ENCODE measurements at regions not wholly inside any gene's neighbourhood (a gene's known extent, or its start where the extent isn't known, plus 50 kb on each side); places are given as distances from the start of the nearest gene placed in this dataset.

DNA sequence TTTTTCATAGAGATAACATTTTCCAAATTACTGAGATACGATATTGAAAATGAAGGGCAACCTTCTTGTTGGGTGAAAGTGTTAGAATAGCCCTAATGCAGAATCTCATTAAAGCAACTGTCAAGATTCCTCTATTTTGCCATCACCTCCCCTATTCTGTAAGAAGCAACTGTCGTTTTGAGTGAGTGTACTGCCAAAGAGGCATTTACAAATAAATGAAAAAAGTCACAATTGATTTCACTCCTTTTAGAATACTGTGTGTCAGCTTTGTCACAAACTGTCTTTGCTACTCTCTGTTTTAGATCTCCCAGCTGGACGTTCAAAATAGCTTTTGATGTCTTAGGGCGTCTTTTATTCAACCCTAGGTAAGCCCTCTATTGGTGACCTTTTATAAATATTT lies 322.8 kb upstream of the NAALADL2 start:
- Histone ChIP-seq H3K9me3 (ENCODE audit: control insufficient read depth in 4 of 4, low read length in 3 of 4) (no peaks in the 10 kb centered on the region), H3K4me1 (ENCODE audit: control insufficient read depth in 4 of 4, insufficient read depth in 4 of 4, low read length in 3 of 4) (peaks cover 2 to 15% (median 11%) of the 10 kb centered on the region in 4 donors), H3K9ac (ENCODE audit: low read depth in 1 of 2, low read length in 2 of 2) (no peak overlapping the region), H3K27me3 (ENCODE audit: control insufficient read depth in 4 of 4, insufficient read depth in 4 of 4, low read length in 3 of 4) (no peaks in the 10 kb centered on the region), H3K27ac (ENCODE audit: low read depth in 1 of 2, low read length in 2 of 2) (no peak overlapping the region), H3K4me3 (ENCODE audit: low read depth in 1 of 3, low read length in 3 of 3) (no peak overlapping the region), H3K36me3 (ENCODE audit: control insufficient read depth in 4 of 4, insufficient read depth in 3 of 4, low read depth in 1 of 4, low read length in 3 of 4) (no peaks in the 10 kb centered on the region)
- TF ChIP-seq CTCF (IDR thresholded peaks at IDR 0.05; ENCODE audit: low read depth, low read length, missing input control) = no peak
- no peak for TF ChIP-seq RXRA (IDR thresholded peaks at IDR 0.05)
- no peak for TF ChIP-seq REST (IDR thresholded peaks at IDR 0.05)
- no peak for DNase-seq (ENCODE audit: low spot score)
- 67% methylated on average over 4 of the region's 4 CpGs for WGBS

DNA sequence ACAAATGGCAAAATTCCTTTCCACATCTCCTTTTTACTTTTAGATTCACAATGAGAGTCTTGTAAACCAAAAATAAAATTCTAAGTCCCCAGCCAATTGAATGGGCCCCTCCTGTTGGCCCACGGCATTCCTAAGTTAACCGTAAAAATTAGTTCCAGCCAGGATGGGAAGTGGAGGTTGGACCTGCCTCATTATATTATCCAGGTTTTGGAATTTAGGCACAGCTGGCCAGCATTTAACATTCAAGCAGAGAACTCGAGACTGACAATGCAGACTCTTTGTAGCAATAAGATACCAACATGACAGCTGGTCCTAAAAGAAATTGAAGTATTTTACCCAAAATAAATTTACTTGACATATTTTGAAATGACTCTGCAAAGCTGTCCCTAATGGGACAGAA lies 321.0 kb upstream of the NAALADL2 start:
- no peak overlapping the region for H3K4me3 ChIP-seq (ENCODE audit: low read depth in 1 of 3, low read length in 3 of 3)
- WGBS = 94% methylated on average over 3 of the region's 3 CpGs

More for the DNA sequence above, 321.0 kb upstream of the NAALADL2 start:
- Histone ChIP-seq H3K9ac (ENCODE audit: low read depth in 1 of 2, low read length in 2 of 2) (no peak overlapping the region), H3K9me3 (ENCODE audit: control insufficient read depth in 4 of 4, low read length in 3 of 4) (no peaks in the 10 kb centered on the region), H3K27me3 (ENCODE audit: control insufficient read depth in 4 of 4, insufficient read depth in 4 of 4, low read length in 3 of 4) (no peaks in the 10 kb centered on the region), H3K36me3 (ENCODE audit: control insufficient read depth in 4 of 4, insufficient read depth in 3 of 4, low read depth in 1 of 4, low read length in 3 of 4) (no peaks in the 10 kb centered on the region), H3K27ac (ENCODE audit: low read depth in 1 of 2, low read length in 2 of 2) (no peak overlapping the region), H3K4me1 (ENCODE audit: control insufficient read depth in 4 of 4, insufficient read depth in 4 of 4, low read length in 3 of 4) (peaks cover 0 to 3% (median 0%) of the 10 kb centered on the region in 4 donors)
- TF ChIP-seq RXRA (IDR thresholded peaks at IDR 0.05) (no peak), EGR1 (IDR thresholded peaks at IDR 0.05; ENCODE audit: low read depth in 2 of 2) (no peak), REST (IDR thresholded peaks at IDR 0.05) (no peak), SP1 (IDR thresholded peaks at IDR 0.05) (no peak), NR2F2 (IDR thresholded peaks at IDR 0.05) (no peak), HNF4G (IDR thresholded peaks at IDR 0.05) (no peak), CTCF (IDR thresholded peaks at IDR 0.05; ENCODE audit: low read depth, low read length, missing input control) (no peak), ATF3 (IDR thresholded peaks at IDR 0.05) (no peak), RAD21 (IDR thresholded peaks at IDR 0.05) (no peak), HNF4A (conservative IDR thresholded peaks at IDR 0.05) (no peak), FOXA2 (IDR thresholded peaks at IDR 0.05) (no peak), TAF1 (conservative IDR thresholded peaks at IDR 0.05) (no peak)
- TF ChIP-seq, protein P1, sequence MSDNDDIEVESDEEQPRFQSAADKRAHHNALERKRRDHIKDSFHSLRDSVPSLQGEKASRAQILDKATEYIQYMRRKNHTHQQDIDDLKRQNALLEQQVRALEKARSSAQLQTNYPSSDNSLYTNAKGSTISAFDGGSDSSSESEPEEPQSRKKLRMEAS (IDR thresholded peaks at IDR 0.05) = no peak
- DNase-seq (ENCODE audit: low spot score) = no peak
